Astrocyte of the spinal cord (primary cell): ENCODE measurements at regions not wholly inside any gene's neighbourhood (a gene's known extent, or its start where the extent isn't known, plus 50 kb on each side); places are given as distances from the start of the nearest gene placed in this dataset.

Experiments used
- DNase-seq: peaks from one replicate; pipeline ENCODE4 v3.0.0; 2011; ENCODE audit warnings: low read depth, low spot score
- H3K4me3 ChIP-seq: 2 replicates; pipeline ENCODE4 v1.5.1; 2011; ENCODE audit warnings: low read depth, mild to moderate bottlenecking, low read length, moderate library complexity
- CTCF ChIP-seq: IDR thresholded peaks from 2 replicates; pipeline ENCODE4 v1.5.1; 2012; ENCODE audit warnings: low read depth, mild to moderate bottlenecking, low read length, inconsistent platforms
- in situ Hi-C: cut with HindIII; loops from 2 replicates; pipeline ENCODE4 v1.10.0; 2017; ENCODE audit warnings: low sequenced_read_pairs

- H3K4me3 ChIP-seq: no peak overlapping the region
- in situ Hi-C loops: no loop called here
- no peak for TF ChIP-seq CTCF
- DNase-seq: no peak
These were observed 422.4 kb downstream of the INHBA start for GRCh38 chr7:41280491-41280890.

- DNase-seq: no peak
- TF ChIP-seq CTCF: no peak
- no peak overlapping the region for H3K4me3 ChIP-seq
- in situ Hi-C loops: no loop called here
These were observed 425.3 kb downstream of the INHBA start for GRCh38 chr7:41277561-41277960.

- no peak for TF ChIP-seq CTCF
- no peak overlapping the region for H3K4me3 ChIP-seq
- in situ Hi-C loops: no loop called here
- no peak for DNase-seq
These were observed 427.6 kb downstream of the INHBA start for GRCh38 chr7:41275255-41275654.

- no peak for DNase-seq
- no peak overlapping the region for H3K4me3 ChIP-seq
- in situ Hi-C loops: no loop called here
- TF ChIP-seq CTCF: no peak
These were observed 428.7 kb downstream of the INHBA start for GRCh38 chr7:41274179-41274578.

- no peak for TF ChIP-seq CTCF
- in situ Hi-C loops: no loop called here
- DNase-seq: no peak
- H3K4me3 ChIP-seq: no peak overlapping the region
These were observed 430.2 kb downstream of the INHBA start for GRCh38 chr7:41272664-41273063.

- no peak for DNase-seq
- in situ Hi-C loops: no loop called here
- no peak for TF ChIP-seq CTCF
- H3K4me3 ChIP-seq: no peak overlapping the region
These were observed 434.0 kb downstream of the INHBA start for GRCh38 chr7:41268878-41269277.

- TF ChIP-seq CTCF: no peak
- in situ Hi-C loops: no loop called here
- no peak for DNase-seq
- no peak overlapping the region for H3K4me3 ChIP-seq
These were observed 441.8 kb downstream of the INHBA start for GRCh38 chr7:41261080-41261479.
